Fibroblast of villous mesenchyme (primary cell): ENCODE measurements at regions not wholly inside any gene's neighbourhood (a gene's known extent, or its start where the extent isn't known, plus 50 kb on each side); places are given as distances from the start of the nearest gene placed in this dataset.
"Not testable (repeated sequence)": the region's sequence is repeated elsewhere in the genome, so short reads cannot be mapped to it uniquely, and the experiment has no call there.

Experiments
- DNase-seq: peaks from one replicate; pipeline ENCODE4 v3.0.0-alpha.2; 2010; ENCODE audit warnings: low read depth
- H3K4me3 ChIP-seq: 2 replicates; pipeline ENCODE4 v1.5.1; 2011; ENCODE audit warnings: low read depth, mild to moderate bottlenecking, low read length
- TF ChIP-seq, protein P1 (sequence below): IDR thresholded peaks from 2 replicates; pipeline ENCODE4 v1.5.1; 2012; ENCODE audit warnings: low read depth, mild to moderate bottlenecking, low read length; ENCODE audit not compliant: insufficient read depth

- H3K4me3 ChIP-seq: no peak overlapping the region
- TF ChIP-seq, protein P1, sequence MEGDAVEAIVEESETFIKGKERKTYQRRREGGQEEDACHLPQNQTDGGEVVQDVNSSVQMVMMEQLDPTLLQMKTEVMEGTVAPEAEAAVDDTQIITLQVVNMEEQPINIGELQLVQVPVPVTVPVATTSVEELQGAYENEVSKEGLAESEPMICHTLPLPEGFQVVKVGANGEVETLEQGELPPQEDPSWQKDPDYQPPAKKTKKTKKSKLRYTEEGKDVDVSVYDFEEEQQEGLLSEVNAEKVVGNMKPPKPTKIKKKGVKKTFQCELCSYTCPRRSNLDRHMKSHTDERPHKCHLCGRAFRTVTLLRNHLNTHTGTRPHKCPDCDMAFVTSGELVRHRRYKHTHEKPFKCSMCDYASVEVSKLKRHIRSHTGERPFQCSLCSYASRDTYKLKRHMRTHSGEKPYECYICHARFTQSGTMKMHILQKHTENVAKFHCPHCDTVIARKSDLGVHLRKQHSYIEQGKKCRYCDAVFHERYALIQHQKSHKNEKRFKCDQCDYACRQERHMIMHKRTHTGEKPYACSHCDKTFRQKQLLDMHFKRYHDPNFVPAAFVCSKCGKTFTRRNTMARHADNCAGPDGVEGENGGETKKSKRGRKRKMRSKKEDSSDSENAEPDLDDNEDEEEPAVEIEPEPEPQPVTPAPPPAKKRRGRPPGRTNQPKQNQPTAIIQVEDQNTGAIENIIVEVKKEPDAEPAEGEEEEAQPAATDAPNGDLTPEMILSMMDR: no peak
Observed at GRCh38 chr2:5176764-5177163, 515.4 kb upstream of the SOX11 start.

DNA sequence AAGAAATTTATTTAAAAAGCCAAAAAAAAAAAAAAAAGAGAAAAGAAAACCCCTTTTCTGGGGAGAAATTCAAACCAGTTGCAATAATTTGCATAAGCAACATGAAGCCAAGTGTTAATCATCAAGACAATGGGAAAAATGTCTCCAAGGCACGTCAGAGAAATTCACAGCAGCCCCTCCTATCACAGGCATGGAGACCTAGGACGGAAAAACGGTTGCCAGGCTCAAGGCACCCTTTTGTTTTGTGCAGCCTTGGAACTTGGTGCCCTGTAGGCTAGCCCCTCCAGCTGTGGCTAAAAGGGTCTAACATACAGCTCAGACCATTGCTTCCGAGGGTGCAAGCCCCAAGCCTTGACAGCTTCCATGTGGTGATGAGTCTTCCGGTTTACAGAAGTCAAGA is 509.2 kb upstream of the SOX11 start:
- TF ChIP-seq, protein P1: no peak
- DNase-seq: no peak
- no peak overlapping the region for H3K4me3 ChIP-seq

More at GRCh38 chr2:5176764-5177163, 515.4 kb upstream of the SOX11 start:
- no peak for DNase-seq

DNA sequence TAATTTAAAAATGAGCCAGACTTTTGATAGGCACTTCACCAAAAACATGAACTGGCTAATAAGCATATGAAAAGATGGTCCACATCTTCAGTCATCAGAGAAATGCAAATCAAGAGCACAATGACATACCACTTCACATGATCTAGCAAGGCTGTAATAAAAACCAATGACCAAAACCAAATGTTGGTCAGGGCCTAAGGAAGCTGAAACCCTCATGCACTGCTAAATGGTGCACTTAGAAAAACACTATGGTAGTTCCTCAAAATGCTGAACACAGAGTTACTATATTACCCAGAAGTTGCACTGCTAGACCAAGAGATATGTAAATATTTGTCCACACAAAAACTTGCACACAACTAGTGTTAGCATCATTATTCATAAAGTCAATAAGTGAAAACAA is 504.9 kb upstream of the SOX11 start:
- no peak for DNase-seq
- TF ChIP-seq, protein P1: no peak
- H3K4me3 ChIP-seq: no peak overlapping the region

DNA sequence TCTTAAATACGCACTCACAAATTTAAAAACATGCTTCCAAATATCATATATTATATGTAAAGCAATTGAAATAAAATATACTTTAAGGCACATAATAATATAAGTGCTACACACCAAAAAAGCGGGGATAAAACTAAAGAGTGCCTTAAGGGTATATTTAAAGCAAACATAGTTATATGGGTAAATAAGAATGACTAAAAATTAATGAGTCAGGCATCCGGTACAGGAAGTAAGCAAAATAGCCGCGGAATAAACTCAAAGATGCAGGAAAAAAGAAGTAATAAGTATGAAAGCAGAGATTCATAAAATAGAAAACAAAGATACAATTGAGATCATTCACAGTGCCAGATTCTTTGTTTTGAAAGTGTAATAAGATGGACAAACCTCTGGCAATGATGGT is 503.5 kb upstream of the SOX11 start:
- no peak for DNase-seq
- TF ChIP-seq, protein P1: no peak
- no peak overlapping the region for H3K4me3 ChIP-seq

DNA sequence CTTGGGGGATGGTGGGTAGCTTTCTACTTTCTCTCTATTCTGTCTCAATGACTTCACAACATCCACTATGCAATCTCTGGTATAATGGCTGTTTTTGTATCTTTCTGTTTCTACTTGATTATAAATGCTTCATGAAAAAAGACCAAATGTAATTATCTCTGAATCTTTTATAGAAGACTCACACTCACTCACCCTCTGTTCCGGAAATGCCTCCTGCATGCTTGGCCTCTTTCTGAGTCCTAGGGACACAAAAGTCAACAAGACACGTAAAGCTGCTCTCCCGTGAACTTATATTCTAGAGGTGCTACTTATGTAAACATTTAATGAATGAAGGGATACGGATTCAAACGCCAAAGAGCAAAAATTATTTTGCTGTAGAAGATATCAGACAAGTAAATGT is 502.2 kb upstream of the SOX11 start:
- TF ChIP-seq, protein P1: no peak
- DNase-seq: no peak
- no peak overlapping the region for H3K4me3 ChIP-seq

DNA sequence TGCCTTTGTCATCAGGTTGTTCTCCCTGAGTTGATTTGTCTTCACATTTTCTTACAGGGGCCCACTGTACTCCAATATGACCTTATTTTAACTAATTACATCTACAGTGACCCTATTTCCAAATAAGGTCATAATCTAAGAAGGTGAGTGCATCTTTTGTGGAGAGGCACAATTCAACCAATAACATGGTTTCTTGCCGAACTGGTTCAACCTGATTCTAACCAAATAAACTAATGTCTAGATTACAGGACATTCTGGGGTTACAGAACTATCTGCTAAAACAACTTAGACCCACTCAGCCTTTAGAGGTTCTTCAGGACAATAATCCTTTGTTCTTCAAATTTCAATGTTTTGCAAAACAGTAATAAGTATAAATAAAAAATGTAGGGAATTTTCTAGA is 496.5 kb upstream of the SOX11 start:
- no peak for DNase-seq
- TF ChIP-seq, protein P1: no peak
- H3K4me3 ChIP-seq: no peak overlapping the region

- TF ChIP-seq, protein P1: no peak
- H3K4me3 ChIP-seq: no peak overlapping the region
- DNase-seq: no peak
Observed at GRCh38 chr2:5203134-5203755, 488.9 kb upstream of the SOX11 start.

DNA sequence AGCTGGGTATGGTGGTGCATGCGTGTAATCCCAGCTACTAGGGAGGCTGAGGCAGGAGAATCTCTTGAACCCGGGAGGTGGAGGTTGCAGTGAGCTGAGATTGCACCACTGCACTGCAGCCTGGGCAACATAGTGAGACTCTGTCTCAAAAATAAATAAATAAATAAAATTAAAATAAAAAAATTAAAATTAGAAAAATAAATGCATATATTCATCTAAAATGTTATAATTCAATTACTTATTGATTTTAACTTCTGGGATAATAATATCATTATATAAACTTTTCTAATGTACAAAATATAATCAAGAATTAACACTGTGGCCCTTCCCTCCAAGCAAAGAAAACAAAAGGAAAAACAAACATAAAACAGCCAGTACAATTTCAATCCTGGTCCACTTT is 485.4 kb upstream of the SOX11 start:
- DNase-seq, H3K4me3 ChIP-seq: not testable (repeated sequence)
